22Rv1 (cell line): ENCODE measurements at regions not wholly inside any gene's neighbourhood (a gene's known extent, or its start where the extent isn't known, plus 50 kb on each side); places are given as distances from the start of the nearest gene placed in this dataset.

Experiments
- CTCF ChIP-seq: fragments of 450-650 bp; IDR thresholded peaks from 2 replicates; pipeline ENCODE4 v1.5.1; 2017; ENCODE audit warnings: mild to moderate bottlenecking
- ZFX ChIP-seq: fragments of 450-650 bp; IDR thresholded peaks from 2 replicates; pipeline ENCODE4 v1.6.1; 2017; ENCODE audit warnings: antibody characterized with exemption, borderline replicate concordance

GRCh38 chr4:119932277-119932676 is 134.4 kb downstream of the MAD2L1 start:
- no peak for TF ChIP-seq CTCF
- no peak for TF ChIP-seq ZFX
